IMR-90 (cell line): ENCODE measurements at regions not wholly inside any gene's neighbourhood (a gene's known extent, or its start where the extent isn't known, plus 50 kb on each side); places are given as distances from the start of the nearest gene placed in this dataset.

Experiments
- ATAC-seq: fragments of 200-7000 bp; cut with Tn5 transposase; 2 replicates; pipeline ENCODE4 v1.9.1; 2020; ENCODE audit warnings: low read depth, mild to moderate bottlenecking, moderate library complexity
- BruUV-seq: library from RNA; stranded (reverse); fragments of 400-500 nt; replicated peaks from 2 replicates; lab custom pipeline; 2021; lab: Mats Ljungman, UMichigan
- CTCF ChIA-PET: fragments of 300-600 bp; formaldehyde crosslinking; extraction: SDS; loops from one replicate; lab custom pipeline; 2021; ENCODE audit warnings: antibody characterized with exemption; lab: Yijun Ruan, JAX
- POLR2A ChIA-PET: fragments of 300-600 bp; sonication (Branson Sonifier 250); formaldehyde crosslinking; loops from one replicate; lab custom pipeline; 2022; ENCODE audit warnings: antibody characterized with exemption; ENCODE audit not compliant: unreplicated experiment; lab: Charles Lee
- DNase-seq: peaks from one replicate; pipeline ENCODE4 v3.0.0; 2013
- H2AFZ ChIP-seq: replicated peaks from 2 replicates; pipeline ENCODE3; 2013; ENCODE audit warnings: low read length, mild to moderate bottlenecking; ENCODE audit not compliant: poor library complexity
- H2AK5ac ChIP-seq: 2 replicates; pipeline ENCODE4 v1.6.1; 2013; ENCODE audit warnings: low read depth, low read length, inconsistent platforms
- H2AK9ac ChIP-seq: replicated peaks from 2 replicates; pipeline ENCODE3; 2013; ENCODE audit warnings: mild to moderate bottlenecking, low read depth, low read length, moderate library complexity; ENCODE audit not compliant: poor library complexity
- H2BK120ac ChIP-seq: 2 replicates; pipeline ENCODE4 v1.6.1; 2013; ENCODE audit warnings: low read depth, low read length, inconsistent platforms
- H2BK15ac ChIP-seq: 3 replicates; pipeline ENCODE4 v1.6.1; 2013; ENCODE audit warnings: low read depth, low read length, inconsistent platforms
- H2BK20ac ChIP-seq: 2 replicates; pipeline ENCODE4 v1.6.1; 2013; ENCODE audit warnings: low read depth, mild to moderate bottlenecking, inconsistent platforms, low read length, moderate library complexity
- H2BK5ac ChIP-seq: 2 replicates; pipeline ENCODE4 v1.6.1; 2013; ENCODE audit warnings: mild to moderate bottlenecking, low read depth, low read length, inconsistent platforms; ENCODE audit not compliant: poor library complexity, severe bottlenecking
- H3K14ac ChIP-seq: replicated peaks from 2 replicates; pipeline ENCODE4 v1.6.1; 2013; ENCODE audit warnings: low read depth, low read length, inconsistent platforms
- H3K18ac ChIP-seq: 2 replicates; pipeline ENCODE4 v1.6.1; 2013; ENCODE audit warnings: low read depth, low read length, control low read depth
- H3K23ac ChIP-seq: 2 replicates; pipeline ENCODE4 v1.6.1; 2013; ENCODE audit warnings: low read depth, low read length, inconsistent platforms
- H3K27ac ChIP-seq: 2 replicates; pipeline ENCODE4 v1.5.1; 2013; ENCODE audit warnings: mild to moderate bottlenecking, control low read depth, low read length; ENCODE audit not compliant: insufficient read depth
- H3K27me3 ChIP-seq: 2 replicates; pipeline ENCODE4 v1.6.1; 2013; ENCODE audit warnings: low read length; ENCODE audit not compliant: control insufficient read depth, insufficient read depth
- H3K36me3 ChIP-seq: 2 replicates; pipeline ENCODE4 v1.6.1; 2013; ENCODE audit warnings: low read length, mixed read lengths; ENCODE audit not compliant: control insufficient read depth, insufficient read depth
- H3K4ac ChIP-seq: 2 replicates; pipeline ENCODE4 v1.6.1; 2013; ENCODE audit warnings: low read depth, low read length, inconsistent platforms
- H3K4me1 ChIP-seq: 2 replicates; pipeline ENCODE4 v1.6.1; 2013; ENCODE audit warnings: low read length, mixed read lengths; ENCODE audit not compliant: control insufficient read depth, insufficient read depth
- H3K4me2 ChIP-seq: 2 replicates; pipeline ENCODE4 v1.6.1; 2013; ENCODE audit warnings: low read depth, mild to moderate bottlenecking, control low read depth, low read length, moderate library complexity
- H3K4me3 ChIP-seq: 2 replicates; pipeline ENCODE4 v1.5.1; 2013; ENCODE audit warnings: low read depth, mild to moderate bottlenecking, control low read depth, low read length, moderate library complexity; ENCODE audit not compliant: insufficient read depth
- H3K56ac ChIP-seq: 2 replicates; pipeline ENCODE4 v1.6.1; 2013; ENCODE audit warnings: low read length, inconsistent platforms; ENCODE audit not compliant: insufficient read depth; ENCODE audit errors: extremely low read depth
- H3K79me1 ChIP-seq, 2 experiments: 2 replicates each; pipeline ENCODE4 v1.6.1; 2013; ENCODE audit warnings: low read length in 2 of 2, inconsistent platforms in 1 of 2, low read depth in 1 of 2
- H3K9ac ChIP-seq: 2 replicates; pipeline ENCODE4 v1.6.1; 2013; ENCODE audit warnings: low read depth, low read length, control low read depth
- H3K9me1 ChIP-seq: 2 replicates; pipeline ENCODE4 v1.6.1; 2013; ENCODE audit warnings: low read length, inconsistent platforms; ENCODE audit not compliant: insufficient read depth
- H3K9me3 ChIP-seq: 2 replicates; pipeline ENCODE4 v1.6.1; 2013; ENCODE audit warnings: low read length; ENCODE audit not compliant: control insufficient read depth, insufficient read depth
- H4K20me1 ChIP-seq: 2 replicates; pipeline ENCODE4 v1.6.1; 2013; ENCODE audit warnings: low read length, inconsistent platforms; ENCODE audit not compliant: insufficient read depth
- H4K5ac ChIP-seq: 2 replicates; pipeline ENCODE4 v1.6.1; 2013; ENCODE audit warnings: mild to moderate bottlenecking, low read depth, low read length, control low read depth
- H4K8ac ChIP-seq, 2 experiments: 2 replicates each; pipeline ENCODE4 v1.6.1; 2013; ENCODE audit warnings: low read depth in 2 of 2, low read length in 2 of 2, control low read depth in 1 of 2, inconsistent platforms in 1 of 2
- H4K91ac ChIP-seq: 2 replicates; pipeline ENCODE4 v1.6.1; 2013; ENCODE audit warnings: low read depth, low read length, inconsistent platforms; ENCODE audit not compliant: insufficient read depth
- CEBPB ChIP-seq: IDR thresholded peaks from 2 replicates; pipeline ENCODE4 v1.6.1; 2012; ENCODE audit warnings: low read depth, low read length, improper control_type of control experiment
- CHD1 ChIP-seq: IDR thresholded peaks from 2 replicates; pipeline ENCODE4 v1.6.1; 2012; ENCODE audit warnings: low read depth, low read length, improper control_type of control experiment
- ELK1 ChIP-seq: fragments of 150-350 bp; IDR thresholded peaks from 2 replicates; pipeline ENCODE4 v1.6.1; 2016; ENCODE audit warnings: low read depth, mild to moderate bottlenecking, low read length, moderate library complexity, borderline replicate concordance
- MAZ ChIP-seq: IDR thresholded peaks from 2 replicates; pipeline ENCODE4 v1.6.1; 2012; ENCODE audit warnings: low read depth, mild to moderate bottlenecking, low read length, improper control_type of control experiment, moderate library complexity, borderline replicate concordance
- MXI1 ChIP-seq: IDR thresholded peaks from 2 replicates; pipeline ENCODE4 v1.6.1; 2012; ENCODE audit warnings: low read depth, mild to moderate bottlenecking, low read length, moderate library complexity, borderline replicate concordance
- POLR2A ChIP-seq: IDR thresholded peaks from 2 replicates; pipeline ENCODE4 v1.6.1; 2012; ENCODE audit warnings: mild to moderate bottlenecking, low read depth, low read length
- RCOR1 ChIP-seq: IDR thresholded peaks from 2 replicates; pipeline ENCODE4 v1.6.1; 2012; ENCODE audit warnings: mild to moderate bottlenecking, low read length, improper control_type of control experiment; ENCODE audit not compliant: insufficient replicate concordance
- RFX5 ChIP-seq: IDR thresholded peaks from 2 replicates; pipeline ENCODE4 v1.8.0; 2012; ENCODE audit warnings: low read depth, mild to moderate bottlenecking, low read length, moderate library complexity
- SMC3 ChIP-seq: fragments of 150-350 bp; IDR thresholded peaks from 2 replicates; pipeline ENCODE4 v1.6.1; 2016; ENCODE audit warnings: low read depth, mild to moderate bottlenecking, antibody characterized with exemption, low read length, moderate library complexity
- USF2 ChIP-seq: fragments of 150-350 bp; IDR thresholded peaks from 2 replicates; pipeline ENCODE4 v1.6.1; 2017; ENCODE audit warnings: mild to moderate bottlenecking, antibody characterized with exemption, low read length, low read depth
- WGBS, 2 experiments: methylation state at CpG; one replicate each; pipeline versions ENCODE4 v1.1.5 to v1.1.7; 2013; ENCODE audit warnings: missing lambda C conversion rate in 2 of 2; ENCODE audit not compliant: insufficient read length in 1 of 2; ENCODE audit errors: extremely low coverage in 2 of 2; 5-methylcytosine and 5-hydroxymethylcytosine counted together
- dilution Hi-C: fragments of 300-500 bp; cut with HindIII; formaldehyde crosslinking; loops from one replicate; pipeline ENCODE4 v1.14.3; 2018; ENCODE audit warnings: low sequenced_read_pairs; ENCODE audit not compliant: unreplicated experiment
- in situ Hi-C: fragments of 300-500 bp; cut with MboI; formaldehyde crosslinking; loops from 3 replicates; pipeline ENCODE4 v1.14.3; 2019; ENCODE audit warnings: low sequenced_read_pairs, inconsistent platforms, mixed read lengths
- intact Hi-C: fragments of 100-400 bp; cut with micrococcal nuclease; formaldehyde crosslinking; loops from 2 replicates; pipeline ENCODE4 v1.10.0; 2022

DNA sequence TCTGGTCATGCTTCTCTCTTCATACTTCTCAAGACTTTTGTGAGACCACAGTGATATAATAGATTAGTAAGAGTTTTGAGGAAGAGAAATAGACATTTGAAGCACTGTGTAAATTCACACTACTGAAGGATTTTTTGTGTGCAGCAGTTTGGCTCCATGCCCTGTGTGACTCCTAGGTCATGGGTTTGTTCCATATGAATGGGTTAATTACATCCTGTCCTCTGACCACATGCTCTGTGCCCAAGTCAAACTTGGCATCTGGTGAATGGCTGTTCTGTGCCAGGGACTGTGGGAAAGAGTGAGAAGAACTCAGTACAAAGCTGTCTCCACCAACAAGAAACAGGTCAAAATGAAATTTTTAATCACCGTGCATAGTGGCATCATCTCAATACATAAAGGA is 304.0 kb downstream of the LNPK start:
- Histone ChIP-seq H4K91ac (no peak overlapping the region), H3K4me2 (no peak overlapping the region), H4K5ac (no peak overlapping the region), H3K27me3 (peaks cover 1% of the 10 kb centered on the region; the same call in 1 of the 2 replicates), H4K20me1 (no peaks in the 10 kb centered on the region), H3K27ac (no peak overlapping the region), H2BK20ac (no peak overlapping the region), H3K4ac (no peak overlapping the region), H3K23ac (no peak overlapping the region), H3K79me1 (no peaks in the 10 kb centered on the region), H2BK5ac (no peak overlapping the region), H2AK9ac (no peak overlapping the region), H3K4me1 (no peaks in the 10 kb centered on the region), H3K9me3 (no peaks in the 10 kb centered on the region), H2BK120ac (no peak overlapping the region), H3K9ac (no peak overlapping the region), H3K14ac (no peak overlapping the region), H3K36me3 (no peaks in the 10 kb centered on the region), H4K8ac (no peak overlapping the region), H2AFZ (no peak overlapping the region), H3K9me1 (no peaks in the 10 kb centered on the region), H3K18ac (no peak overlapping the region), H2BK15ac (no peak overlapping the region), H2AK5ac (no peak overlapping the region), H3K4me3 (no peak overlapping the region), H3K56ac (no peak overlapping the region)
- dilution Hi-C loops, result no loop called here
- CTCF ChIA-PET, result no interaction called here
- TF ChIP-seq MXI1 (no peak), ELK1 (no peak), CHD1 (no peak), SMC3 (no peak), USF2 (no peak), POLR2A (no peak), MAZ (no peak), CEBPB (no peak), RCOR1 (no peak), RFX5 (no peak)
- in situ Hi-C loops, result no loop called here
- intact Hi-C loops, result no loop called here
- no CpG with 5 or more reads among the region's 1 CpG for WGBS, 2 experiments
- POLR2A ChIA-PET, result no interaction called here
- ATAC-seq (no peak), DNase-seq (no peak)
- BruUV-seq, result no TSS peak
